Fibroblast of lung (primary cell): ENCODE measurements at regions not wholly inside any gene's neighbourhood (a gene's known extent, or its start where the extent isn't known, plus 50 kb on each side); places are given as distances from the start of the nearest gene placed in this dataset.
"Not testable (repeated sequence)": the region's sequence is repeated elsewhere in the genome, so short reads cannot be mapped to it uniquely, and the experiment has no call there.

ENCODE experiments used
- DNase-seq, 2 donors: peaks; one replicate each; pipeline versions ENCODE4 v3.0.0 to v3.0.0-alpha.2; 2010; ENCODE audit warnings: low read depth in 2 of 2
- H2AFZ ChIP-seq: 2 replicates; pipeline ENCODE4 v1.5.1; 2012; ENCODE audit warnings: low read length, control low read depth, inconsistent platforms
- H3K27ac ChIP-seq: 2 replicates; pipeline ENCODE4 v1.5.1; 2011; ENCODE audit warnings: low read length, control low read depth; ENCODE audit not compliant: insufficient read depth
- H3K27me3 ChIP-seq: 2 replicates; pipeline ENCODE4 v1.5.1; 2011; ENCODE audit warnings: mild to moderate bottlenecking, low read length; ENCODE audit not compliant: control insufficient read depth, insufficient read depth
- H3K36me3 ChIP-seq: 2 replicates; pipeline ENCODE4 v1.5.1; 2011; ENCODE audit warnings: low read length; ENCODE audit not compliant: control insufficient read depth, insufficient read depth
- H3K4me1 ChIP-seq: 2 replicates; pipeline ENCODE4 v1.5.1; 2011; ENCODE audit warnings: low read length; ENCODE audit not compliant: control insufficient read depth, insufficient read depth; ENCODE audit errors: extremely low read depth
- H3K4me2 ChIP-seq: 2 replicates; pipeline ENCODE4 v1.5.1; 2011; ENCODE audit warnings: low read length, control low read depth; ENCODE audit not compliant: insufficient read depth; ENCODE audit errors: extremely low read depth
- H3K4me3 ChIP-seq, 4 experiments: fragments of 200-600 bp in 1 of 4; sonication (generic) in 1 of 4; replicated peaks in 1 of 4; 2 replicates each; pipeline ENCODE4 v1.5.1; 2011 to 2016; ENCODE audit warnings: low read length in 4 of 4, low read depth in 3 of 4, mild to moderate bottlenecking in 3 of 4, control low read depth in 2 of 4, inconsistent platforms in 1 of 4, mixed read lengths in 1 of 4; ENCODE audit not compliant: insufficient read depth in 1 of 4; ENCODE audit errors: control extremely low read depth in 1 of 4
- H3K79me2 ChIP-seq: 2 replicates; pipeline ENCODE4 v1.5.1; 2012; ENCODE audit warnings: mild to moderate bottlenecking, low read length, inconsistent platforms; ENCODE audit not compliant: control insufficient read depth, insufficient read depth
- H3K9ac ChIP-seq: 2 replicates; pipeline ENCODE4 v1.5.1; 2011; ENCODE audit warnings: mild to moderate bottlenecking, low read length, control low read depth; ENCODE audit not compliant: insufficient read depth
- H3K9me3 ChIP-seq: 2 replicates; pipeline ENCODE4 v1.5.1; 2012; ENCODE audit warnings: low read depth, low read length; ENCODE audit not compliant: control insufficient read depth, insufficient read depth
- H4K20me1 ChIP-seq: 2 replicates; pipeline ENCODE4 v1.5.1; 2011; ENCODE audit warnings: low read length; ENCODE audit not compliant: control insufficient read depth, insufficient read depth; ENCODE audit errors: extremely low read depth

DNA sequence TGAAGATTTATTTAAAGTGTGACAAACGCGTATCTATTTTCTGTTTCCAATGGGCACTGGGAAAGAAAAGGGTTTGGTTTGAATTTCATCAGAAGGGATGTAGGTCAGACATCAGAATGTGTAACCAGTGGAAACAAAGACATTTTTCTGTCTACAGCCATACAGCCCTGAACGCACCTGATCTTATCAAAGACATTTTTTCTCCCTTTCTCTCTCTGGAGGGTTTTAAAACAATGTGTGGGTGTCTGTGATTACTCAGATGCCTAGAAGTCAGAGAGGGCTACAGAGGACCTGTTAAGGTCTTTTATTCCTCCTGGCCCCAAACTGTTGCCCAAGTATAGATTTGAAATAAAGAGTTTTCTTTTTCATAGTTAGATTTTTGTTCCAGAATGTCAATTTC is 208.6 kb upstream of the LRRC61 start:
- not testable (repeated sequence) for H3K9ac ChIP-seq, H3K27me3 ChIP-seq, H2AFZ ChIP-seq, H3K79me2 ChIP-seq, H3K4me2 ChIP-seq, H4K20me1 ChIP-seq, H3K4me1 ChIP-seq, DNase-seq, H3K27ac ChIP-seq, H3K36me3 ChIP-seq, H3K4me3 ChIP-seq, H3K9me3 ChIP-seq

DNA sequence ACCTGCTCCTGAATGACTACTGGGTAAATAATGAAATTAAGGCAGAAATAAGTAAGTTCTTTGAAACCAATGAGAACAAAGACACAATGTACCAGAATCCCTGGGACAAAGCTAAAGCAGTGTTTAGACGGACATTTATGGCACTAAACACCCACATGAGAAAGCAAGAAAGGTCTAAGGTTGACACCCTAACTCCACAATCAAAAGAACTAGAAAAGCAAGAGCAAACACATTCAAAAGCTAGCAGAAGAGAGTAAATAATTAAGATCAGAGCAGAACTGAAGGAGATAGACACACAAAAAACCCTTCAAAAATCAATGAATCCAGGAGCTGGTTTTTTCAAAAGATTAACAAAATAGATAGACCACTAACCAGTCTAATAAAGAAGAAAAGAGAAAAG is 203.2 kb upstream of the LRRC61 start:
- not testable (repeated sequence) for H3K27me3 ChIP-seq, H3K9ac ChIP-seq, H3K4me2 ChIP-seq, H2AFZ ChIP-seq, H3K27ac ChIP-seq, H3K36me3 ChIP-seq, H3K79me2 ChIP-seq, H3K9me3 ChIP-seq, H3K4me1 ChIP-seq, H3K4me3 ChIP-seq, H4K20me1 ChIP-seq, DNase-seq

DNA sequence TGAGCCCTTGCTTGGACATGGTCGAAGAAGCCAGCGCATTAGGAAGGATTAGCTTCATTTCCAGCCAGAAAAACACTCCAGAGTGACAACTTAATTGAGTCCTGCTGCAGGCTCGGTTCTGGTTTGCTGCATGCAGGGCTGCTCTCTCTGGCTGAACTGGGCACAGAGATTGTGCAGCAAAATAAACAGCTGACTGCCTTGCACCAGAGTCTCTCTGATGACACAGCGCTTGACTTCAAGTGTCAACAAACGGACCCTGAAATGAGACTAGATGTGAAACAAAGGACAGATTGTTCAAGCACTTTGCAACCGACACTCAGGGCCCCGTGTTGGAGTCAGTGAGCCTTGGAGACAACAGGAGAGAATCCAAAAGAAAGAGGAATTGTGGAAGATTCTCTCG is 197.3 kb upstream of the LRRC61 start:
- H3K4me2 ChIP-seq, H3K27ac ChIP-seq, H2AFZ ChIP-seq, H3K36me3 ChIP-seq, H3K9me3 ChIP-seq, H3K4me1 ChIP-seq, DNase-seq, H3K9ac ChIP-seq, H3K79me2 ChIP-seq, H3K27me3 ChIP-seq, H4K20me1 ChIP-seq, H3K4me3 ChIP-seq: not testable (repeated sequence)

DNA sequence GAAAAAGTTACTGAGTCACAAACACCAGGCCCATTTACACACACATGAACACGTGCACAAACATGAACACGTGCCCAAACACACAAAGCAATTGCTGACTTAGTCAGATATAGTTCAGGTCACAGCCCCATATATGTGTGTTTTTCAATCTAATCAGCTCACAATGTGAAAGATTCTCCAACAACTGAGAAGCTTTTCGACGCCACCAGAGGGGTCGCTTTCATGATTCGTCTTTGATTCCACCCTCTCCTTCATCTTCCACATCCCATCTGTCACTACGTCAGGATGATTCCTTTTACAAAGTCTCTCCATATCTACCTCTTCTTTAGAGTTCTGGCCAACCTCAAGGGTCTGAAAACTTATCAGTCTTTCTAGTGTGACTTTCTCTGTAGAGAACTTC is 188.7 kb upstream of the LRRC61 start:
- not testable (repeated sequence) for DNase-seq, H3K4me2 ChIP-seq, H2AFZ ChIP-seq, H3K9ac ChIP-seq, H4K20me1 ChIP-seq, H3K9me3 ChIP-seq, H3K27ac ChIP-seq, H3K4me1 ChIP-seq, H3K36me3 ChIP-seq, H3K4me3 ChIP-seq, H3K27me3 ChIP-seq, H3K79me2 ChIP-seq

DNA sequence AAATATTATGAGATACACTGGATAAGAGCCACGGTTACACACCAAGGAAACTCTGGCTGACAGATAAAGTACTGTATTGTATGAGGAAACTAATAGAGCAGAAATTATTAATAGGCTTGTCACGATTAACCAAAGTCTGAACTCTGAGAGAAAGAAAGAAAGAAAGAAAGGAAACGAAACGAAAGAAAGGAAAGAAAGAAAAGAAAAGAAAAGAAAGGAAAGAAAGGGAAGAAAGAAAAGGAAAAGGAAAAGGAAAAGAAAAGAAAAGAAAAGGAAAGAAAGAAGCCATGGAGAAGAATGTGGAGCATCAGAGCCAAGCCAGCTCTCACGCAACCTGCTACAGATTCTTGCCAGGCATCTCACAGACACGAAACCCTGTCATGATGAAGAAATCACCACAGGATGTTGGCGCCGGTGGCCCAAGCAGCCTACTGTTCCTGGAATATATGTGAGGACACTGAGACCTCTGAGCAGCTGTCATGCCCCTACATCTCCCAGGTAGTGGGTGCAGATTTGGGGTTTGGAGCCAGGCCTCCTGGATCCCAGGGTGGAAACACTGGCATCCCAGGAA is 187.4 kb upstream of the LRRC61 start:
- H3K27me3 ChIP-seq, H3K4me1 ChIP-seq, H3K9me3 ChIP-seq, H3K4me3 ChIP-seq, H3K9ac ChIP-seq, H3K4me2 ChIP-seq, H3K79me2 ChIP-seq, H2AFZ ChIP-seq, H4K20me1 ChIP-seq, DNase-seq, H3K27ac ChIP-seq, H3K36me3 ChIP-seq: not testable (repeated sequence)

DNA sequence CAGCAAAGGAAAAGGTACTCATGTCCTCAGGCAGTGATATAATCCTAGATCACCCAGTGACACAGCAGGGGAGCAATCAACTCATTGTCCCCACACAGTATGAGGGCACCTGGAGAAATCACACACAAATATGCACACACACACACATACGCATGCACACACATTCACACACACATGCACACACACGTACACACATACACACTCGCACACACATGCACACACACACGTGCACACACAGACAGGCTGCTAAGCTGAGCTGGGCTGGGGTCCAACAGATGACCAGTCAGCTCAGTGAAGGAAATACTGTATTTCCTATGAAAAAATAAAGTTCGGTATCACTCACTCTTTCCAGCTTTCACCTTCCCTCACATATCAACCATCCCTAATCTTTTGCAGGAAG is 183.3 kb upstream of the LRRC61 start:
- not testable (repeated sequence) for H3K27ac ChIP-seq, H4K20me1 ChIP-seq, H3K9ac ChIP-seq, H3K9me3 ChIP-seq, H3K27me3 ChIP-seq, DNase-seq, H3K4me3 ChIP-seq, H3K79me2 ChIP-seq, H3K4me2 ChIP-seq, H3K4me1 ChIP-seq, H3K36me3 ChIP-seq, H2AFZ ChIP-seq

DNA sequence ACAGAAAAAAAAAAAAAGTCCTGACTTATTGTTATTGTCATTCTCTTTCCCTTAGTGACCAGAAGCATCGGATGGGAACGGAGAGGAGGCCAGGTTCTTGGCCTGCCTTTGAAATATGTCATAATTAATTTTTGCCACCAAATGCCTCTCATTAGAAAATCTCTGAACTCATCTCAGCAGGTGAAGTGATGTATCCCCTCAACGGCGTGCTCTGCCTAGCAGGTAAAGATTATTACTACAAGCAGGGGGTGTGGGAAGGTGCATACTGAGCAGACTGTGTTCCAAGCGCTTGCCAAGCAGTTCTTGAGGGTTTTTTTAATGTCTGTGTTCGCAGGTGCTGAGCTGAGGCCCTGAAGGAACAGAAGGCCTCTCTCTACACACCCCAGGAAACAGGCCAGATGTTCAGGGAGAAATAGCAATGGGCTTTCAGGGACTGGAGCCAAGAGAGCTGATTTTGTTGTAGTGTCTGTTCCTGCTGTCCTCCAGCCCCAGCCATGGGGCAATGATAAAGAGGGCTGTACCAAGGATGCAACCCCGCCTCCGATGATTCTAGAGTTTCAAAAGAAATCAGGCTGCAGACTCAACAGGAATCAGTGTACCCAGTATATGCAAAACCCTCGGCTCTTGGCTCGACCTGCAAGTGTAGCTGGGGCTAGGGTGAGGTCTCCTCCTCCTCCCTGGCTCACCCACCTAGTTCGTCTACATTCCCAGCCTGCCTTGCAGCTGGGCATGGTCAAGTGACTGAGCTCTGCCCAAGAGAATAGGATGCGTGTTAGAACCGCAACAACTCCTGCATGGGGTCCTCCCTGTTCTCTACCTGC is 181.4 kb upstream of the LRRC61 start:
- DNase-seq, H2AFZ ChIP-seq, H3K9me3 ChIP-seq, H3K36me3 ChIP-seq, H3K4me3 ChIP-seq, H3K79me2 ChIP-seq, H3K27ac ChIP-seq, H3K9ac ChIP-seq, H3K4me2 ChIP-seq, H3K4me1 ChIP-seq, H3K27me3 ChIP-seq, H4K20me1 ChIP-seq: not testable (repeated sequence)
